Gastroesophageal sphincter (tissue), 4 donors: ENCODE measurements at regions not wholly inside any gene's neighbourhood (a gene's known extent, or its start where the extent isn't known, plus 50 kb on each side); places are given as distances from the start of the nearest gene placed in this dataset.

Experiments used
- ATAC-seq: fragments of 150-250 bp; one replicate; pipeline ENCODE4 v1.9.1; 2016; ENCODE audit warnings: mild to moderate bottlenecking, moderate library complexity
- H3K27ac ChIP-seq, 4 donors: fragments of 200-600 bp; sonication (generic) in 3 of 4; 1 replicate in 3 of 4; 2 replicates in 1 of 4; pipeline ENCODE4 v1.5.1; 2016 to 2019
- H3K27me3 ChIP-seq: fragments of 200-600 bp; sonication (generic); one replicate; pipeline ENCODE4 v1.5.1; 2019
- H3K36me3 ChIP-seq, 2 donors: fragments of 200-600 bp; sonication (generic); one replicate each; pipeline ENCODE4 v1.5.1; 2019; ENCODE audit warnings: control low read depth in 1 of 2
- H3K4me1 ChIP-seq, 3 donors: fragments of 200-600 bp; sonication (generic); 1 replicate in 2 of 3; 2 replicates in 1 of 3; pipeline ENCODE4 v1.5.1; 2016 to 2019; ENCODE audit warnings: control low read depth in 2 of 3
- H3K4me3 ChIP-seq, 2 donors: fragments of 200-600 bp; sonication (generic); one replicate each; pipeline ENCODE4 v1.5.1; 2019; ENCODE audit warnings: mild to moderate bottlenecking in 1 of 2, moderate library complexity in 1 of 2
- H3K9me3 ChIP-seq, 3 donors: fragments of 200-600 bp; sonication (generic); one replicate each; pipeline ENCODE4 v1.5.1; 2017 to 2019; ENCODE audit warnings: control low read depth in 2 of 3
- EP300 ChIP-seq: sonication (generic); formaldehyde crosslinking; IDR thresholded peaks from one replicate; pipeline ENCODE4 v1.6.1; 2017; ENCODE audit warnings: antibody characterized with exemption, mild to moderate bottlenecking
- POLR2A ChIP-seq, 2 donors: fragments of 450-650 bp; IDR thresholded peaks; one replicate each; pipeline ENCODE4 v1.6.1; 2017; ENCODE audit warnings: antibody characterized with exemption in 2 of 2, mild to moderate bottlenecking in 2 of 2, moderate library complexity in 1 of 2
- POLR2AphosphoS5 ChIP-seq: sonication (generic); formaldehyde crosslinking; IDR thresholded peaks from one replicate; pipeline ENCODE4 v1.6.1; 2017; ENCODE audit warnings: antibody characterized with exemption
- WGBS, 2 donors: methylation state at CpG; one replicate each; pipeline ENCODE4 v1.1.5; 2018; ENCODE audit warnings: low coverage in 1 of 2; 5-methylcytosine and 5-hydroxymethylcytosine counted together
- TF ChIP-seq, protein P1 (sequence below), 4 experiments: fragments of 200-600 bp in 2 of 4; fragments of 450-650 bp in 2 of 4; sonication (generic) in 1 of 4; IDR thresholded peaks; one replicate each; pipeline ENCODE4 v1.5.1; 2017 to 2019; ENCODE audit warnings: antibody characterized with exemption in 4 of 4, mild to moderate bottlenecking in 2 of 4, moderate library complexity in 2 of 4

GRCh38 chr2:116061023-116061422 lies 1618.6 kb downstream of the DPP10 start:
- TF ChIP-seq POLR2A (IDR thresholded peaks at IDR 0.05), result no peak
- TF ChIP-seq, protein P1, sequence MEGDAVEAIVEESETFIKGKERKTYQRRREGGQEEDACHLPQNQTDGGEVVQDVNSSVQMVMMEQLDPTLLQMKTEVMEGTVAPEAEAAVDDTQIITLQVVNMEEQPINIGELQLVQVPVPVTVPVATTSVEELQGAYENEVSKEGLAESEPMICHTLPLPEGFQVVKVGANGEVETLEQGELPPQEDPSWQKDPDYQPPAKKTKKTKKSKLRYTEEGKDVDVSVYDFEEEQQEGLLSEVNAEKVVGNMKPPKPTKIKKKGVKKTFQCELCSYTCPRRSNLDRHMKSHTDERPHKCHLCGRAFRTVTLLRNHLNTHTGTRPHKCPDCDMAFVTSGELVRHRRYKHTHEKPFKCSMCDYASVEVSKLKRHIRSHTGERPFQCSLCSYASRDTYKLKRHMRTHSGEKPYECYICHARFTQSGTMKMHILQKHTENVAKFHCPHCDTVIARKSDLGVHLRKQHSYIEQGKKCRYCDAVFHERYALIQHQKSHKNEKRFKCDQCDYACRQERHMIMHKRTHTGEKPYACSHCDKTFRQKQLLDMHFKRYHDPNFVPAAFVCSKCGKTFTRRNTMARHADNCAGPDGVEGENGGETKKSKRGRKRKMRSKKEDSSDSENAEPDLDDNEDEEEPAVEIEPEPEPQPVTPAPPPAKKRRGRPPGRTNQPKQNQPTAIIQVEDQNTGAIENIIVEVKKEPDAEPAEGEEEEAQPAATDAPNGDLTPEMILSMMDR (IDR thresholded peaks at IDR 0.05), result no peak
- no peak for TF ChIP-seq EP300
- no peak for TF ChIP-seq POLR2AphosphoS5
- H3K9me3 ChIP-seq, result no peaks in the 10 kb centered on the region
- H3K27me3 ChIP-seq, result no peaks in the 10 kb centered on the region
- H3K27ac ChIP-seq, result no peak overlapping the region
- ATAC-seq, result no peak
- 64 to 72% methylated on average over 5 of the region's 5 CpGs for WGBS, 2 donors
- no peaks in the 10 kb centered on the region for H3K36me3 ChIP-seq
- no peak overlapping the region for H3K4me3 ChIP-seq
- H3K4me1 ChIP-seq, result no peaks in the 10 kb centered on the region

DNA sequence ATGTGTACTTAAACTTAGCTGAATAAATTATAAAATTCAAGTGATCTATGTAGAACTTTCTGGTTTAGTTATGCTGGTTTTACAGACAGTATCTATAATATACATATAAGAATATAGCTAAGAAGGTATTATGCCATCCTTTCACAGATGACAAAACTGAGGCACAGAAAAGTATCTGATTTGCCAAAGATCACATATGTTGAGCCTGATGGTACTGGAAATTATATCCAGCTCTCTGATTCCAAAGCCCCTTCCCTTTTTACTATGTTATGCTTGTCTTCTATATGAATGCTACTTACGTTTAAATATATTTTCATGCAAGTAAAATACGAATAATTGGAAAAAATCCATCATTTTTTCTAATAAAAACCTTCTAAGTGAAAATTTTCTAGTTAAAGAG lies 1631.3 kb downstream of the DPP10 start:
- TF ChIP-seq, protein P1 (IDR thresholded peaks at IDR 0.05), result no peak
- TF ChIP-seq POLR2AphosphoS5 (no peak), EP300 (no peak), POLR2A (IDR thresholded peaks at IDR 0.05) (no peak)
- no peaks in the 10 kb centered on the region for H3K9me3 ChIP-seq
- ATAC-seq, result no peak
- no peaks in the 10 kb centered on the region for H3K4me1 ChIP-seq
- H3K27me3 ChIP-seq, result no peaks in the 10 kb centered on the region
- H3K27ac ChIP-seq, result no peak overlapping the region
- 66 to 74% methylated on average over 2 of the region's 2 CpGs for WGBS, 2 donors
- H3K36me3 ChIP-seq, result no peaks in the 10 kb centered on the region
- no peak overlapping the region for H3K4me3 ChIP-seq

- TF ChIP-seq, protein P1 (IDR thresholded peaks at IDR 0.05), result no peak
- TF ChIP-seq POLR2AphosphoS5 (no peak), POLR2A (IDR thresholded peaks at IDR 0.05) (no peak), EP300 (no peak)
- Histone ChIP-seq H3K36me3 (no peaks in the 10 kb centered on the region), H3K4me3 (no peak overlapping the region), H3K27me3 (no peaks in the 10 kb centered on the region), H3K4me1 (no peaks in the 10 kb centered on the region), H3K27ac (no peak overlapping the region), H3K9me3 (no peaks in the 10 kb centered on the region)
- ATAC-seq, result no peak
- 64 to 83% methylated on average over 3 to 4 of the region's 4 CpGs for WGBS, 2 donors
These were observed 1631.7 kb downstream of the DPP10 start for GRCh38 chr2:116074161-116074560.

DNA sequence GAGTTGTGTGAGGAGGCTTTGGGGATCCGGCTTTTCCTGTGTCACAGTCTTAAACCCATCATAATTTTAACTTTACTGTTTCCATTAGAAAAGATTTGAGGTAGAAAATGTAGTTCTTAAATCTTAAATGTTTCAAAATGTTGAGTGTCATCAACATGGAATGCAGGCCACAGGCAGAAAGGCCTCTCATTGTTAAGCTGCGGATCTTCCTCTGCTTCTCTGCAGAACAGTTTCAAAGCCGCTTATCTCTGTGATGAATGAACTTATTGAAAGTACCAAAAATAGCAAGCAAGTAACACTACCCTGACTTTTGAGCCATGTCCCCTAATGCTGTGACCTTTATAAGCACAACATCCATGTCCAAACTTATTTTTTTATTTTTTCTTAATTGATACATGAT lies 1645.8 kb downstream of the DPP10 start:
- 64 to 77% methylated on average over 3 of the region's 3 CpGs for WGBS, 2 donors
- H3K36me3 ChIP-seq, result no peaks in the 10 kb centered on the region
- no peak for ATAC-seq
- no peaks in the 10 kb centered on the region for H3K27me3 ChIP-seq
- no peak overlapping the region for H3K27ac ChIP-seq
- no peak overlapping the region for H3K4me3 ChIP-seq
- peaks cover 0 to 8% (median 0%) of the 10 kb centered on the region in 3 donors for H3K9me3 ChIP-seq
- H3K4me1 ChIP-seq, result no peaks in the 10 kb centered on the region
- TF ChIP-seq POLR2A (IDR thresholded peaks at IDR 0.05), result no peak
- TF ChIP-seq, protein P1 (IDR thresholded peaks at IDR 0.05), result no peak
- no peak for TF ChIP-seq POLR2AphosphoS5
- no peak for TF ChIP-seq EP300

DNA sequence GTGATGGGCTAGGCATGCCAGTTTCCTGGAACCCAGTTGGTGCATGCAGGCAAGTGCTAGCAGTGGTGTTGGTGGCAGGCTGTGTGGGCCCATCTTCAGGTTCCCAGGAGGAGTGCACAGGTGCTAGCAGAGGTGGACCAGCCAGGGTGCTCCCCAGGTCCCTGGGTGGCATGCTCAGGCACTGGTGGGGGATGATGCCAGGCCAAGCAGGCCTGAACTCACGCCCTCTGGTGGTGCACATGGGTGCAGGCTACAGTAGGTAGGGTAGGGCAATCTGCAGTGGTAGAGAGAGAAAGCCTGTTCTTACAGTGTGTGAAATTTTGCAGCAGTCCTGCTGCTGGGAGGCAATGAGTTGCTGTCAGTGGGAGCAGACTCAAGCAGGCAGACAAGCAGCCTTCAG lies 1651.8 kb downstream of the DPP10 start:
- ATAC-seq, result no peak
- Histone ChIP-seq H3K4me1 (no peaks in the 10 kb centered on the region), H3K27ac (no peak overlapping the region), H3K36me3 (no peaks in the 10 kb centered on the region), H3K9me3 (peaks cover 0 to 8% (median 0%) of the 10 kb centered on the region in 3 donors), H3K4me3 (no peak overlapping the region), H3K27me3 (no peaks in the 10 kb centered on the region)
- TF ChIP-seq, protein P1 (IDR thresholded peaks at IDR 0.05), result no peak
- TF ChIP-seq EP300 (no peak), POLR2A (IDR thresholded peaks at IDR 0.05) (no peak)
- no CpG with 5 or more reads among the region's 1 CpG for WGBS, 2 donors
